SK-N-SH treated with all-trans-retinoic acid at 6 μM for 48 hours (cell line): ENCODE measurements at regions not wholly inside any gene's neighbourhood (a gene's known extent, or its start where the extent isn't known, plus 50 kb on each side); places are given as distances from the start of the nearest gene placed in this dataset.

Source experiments
- BACH2 ChIP-seq: fragments of 250-450 bp; sonication (Bioruptor Pico); IDR thresholded peaks from 2 replicates; pipeline ENCODE4 v1.9.0; 2021; ENCODE audit warnings: mild to moderate bottlenecking, borderline replicate concordance
- CREB5 ChIP-seq: fragments of 250-450 bp; sonication (Bioruptor Pico); IDR thresholded peaks from 2 replicates; pipeline ENCODE4 v1.5.1; 2020; ENCODE audit warnings: low read depth, mild to moderate bottlenecking, moderate library complexity
- CSRNP3 ChIP-seq: fragments of 250-450 bp; sonication (Bioruptor Pico); IDR thresholded peaks from 2 replicates; pipeline ENCODE4 v1.5.1; 2021; ENCODE audit warnings: mild to moderate bottlenecking, moderate library complexity
- ISL1 ChIP-seq: fragments of 250-450 bp; sonication (Bioruptor Pico); IDR thresholded peaks from 2 replicates; pipeline ENCODE4 v2.1.2; 2022; ENCODE audit warnings: mild to moderate bottlenecking, moderate library complexity
- PATZ1 ChIP-seq: fragments of 250-450 bp; sonication (Bioruptor Pico); IDR thresholded peaks from 2 replicates; pipeline ENCODE4 v1.8.0; 2020; ENCODE audit warnings: mild to moderate bottlenecking, moderate library complexity, borderline replicate concordance
- PPARA ChIP-seq: fragments of 250-450 bp; sonication (Bioruptor Pico); IDR thresholded peaks from 2 replicates; pipeline ENCODE4 v1.5.0; 2020; ENCODE audit warnings: mild to moderate bottlenecking, borderline replicate concordance
- ZFP3 ChIP-seq: fragments of 250-450 bp; sonication (Bioruptor Pico); IDR thresholded peaks from 2 replicates; pipeline ENCODE4 v1.5.0; 2020; ENCODE audit warnings: mild to moderate bottlenecking, moderate library complexity
- ZNF565 ChIP-seq: fragments of 450-650 bp; formaldehyde crosslinking; conservative IDR thresholded peaks from 2 replicates; pipeline ENCODE4 v1.5.0; 2020; ENCODE audit warnings: low read depth, mild to moderate bottlenecking, moderate library complexity

- TF ChIP-seq PATZ1 (no peak), ZNF565 (CRISPR knock-in tag) (no peak), ISL1 (CRISPR knock-in tag) (no peak), ZFP3 (CRISPR knock-in tag) (no peak), CREB5 (CRISPR knock-in tag) (no peak), PPARA (no peak), CSRNP3 (CRISPR knock-in tag) (no peak), BACH2 (no peak)
These were observed 981.1 kb upstream of the AGA start for GRCh38 chr4:178423366-178423765.
